HEK293 (cell line): ENCODE measurements at regions not wholly inside any gene's neighbourhood (a gene's known extent, or its start where the extent isn't known, plus 50 kb on each side); places are given as distances from the start of the nearest gene placed in this dataset.

Experiments
- CTCF ChIA-PET: fragments of 350-600 bp; formaldehyde crosslinking; extraction: SDS; loops from one replicate; lab custom pipeline; 2021; ENCODE audit warnings: antibody characterized with exemption; lab: Yijun Ruan, JAX
- POLR2A ChIA-PET: fragments of 300-600 bp; formaldehyde crosslinking; extraction: SDS; loops from one replicate; lab custom pipeline; 2020; ENCODE audit warnings: antibody characterized with exemption, inconsistent platforms; lab: Yijun Ruan, JAX
- H3K27ac ChIP-seq: fragments of 200-500 bp; sonication (Bioruptor generic); 2 replicates; pipeline ENCODE4 v1.5.1; 2014; ENCODE audit warnings: low read depth, low read length, control low read depth, inconsistent platforms; ENCODE audit errors: extremely low read depth
- H3K36me3 ChIP-seq, 2 experiments: fragments of 200-500 bp in 1 of 2; sonication (Bioruptor generic) in 1 of 2; 1 replicate in 1 of 2; 2 replicates in 1 of 2; pipeline ENCODE4 v1.5.1; 2014 to 2017; ENCODE audit warnings: inconsistent platforms in 2 of 2, low read length in 2 of 2; ENCODE audit not compliant: control insufficient read depth in 2 of 2, insufficient read depth in 1 of 2
- H3K4me1 ChIP-seq: fragments of 200-500 bp; sonication (Bioruptor generic); 2 replicates; pipeline ENCODE4 v1.5.1; 2014; ENCODE audit warnings: mild to moderate bottlenecking, low read length, inconsistent platforms; ENCODE audit not compliant: control insufficient read depth, insufficient read depth
- H3K4me3 ChIP-seq: 2 replicates; pipeline ENCODE4 v1.5.1; 2011; ENCODE audit warnings: low read depth, mild to moderate bottlenecking, control low read depth, low read length, moderate library complexity
- H3K9me3 ChIP-seq: fragments of 200-500 bp; sonication (Bioruptor generic); 2 replicates; pipeline ENCODE4 v1.5.1; 2014; ENCODE audit warnings: low read depth, low read length, inconsistent platforms; ENCODE audit not compliant: control insufficient read depth, insufficient read depth
- GLI4 ChIP-seq: fragments of 450-650 bp; formaldehyde crosslinking; IDR thresholded peaks from 2 replicates; pipeline ENCODE4 v1.5.1; 2016; ENCODE audit warnings: missing biosample characterization, missing genetic modification characterization
- GLIS2 ChIP-seq: fragments of 450-650 bp; formaldehyde crosslinking; IDR thresholded peaks from 2 replicates; pipeline ENCODE4 v1.5.1; 2016; ENCODE audit warnings: missing biosample characterization, missing genetic modification characterization
- PBX3 ChIP-seq: sonication (generic); formaldehyde crosslinking; IDR thresholded peaks from 2 replicates; pipeline ENCODE4 v1.8.1; 2022; ENCODE audit warnings: mild to moderate bottlenecking, moderate library complexity, missing genetic modification reagents
- ZFP3 ChIP-seq: fragments of 450-650 bp; formaldehyde crosslinking; IDR thresholded peaks from 2 replicates; pipeline ENCODE4 v1.5.1; 2016; ENCODE audit warnings: low read depth, missing biosample characterization, missing genetic modification characterization
- ZFP69B ChIP-seq: fragments of 450-650 bp; formaldehyde crosslinking; IDR thresholded peaks from 2 replicates; pipeline ENCODE4 v1.5.1; 2016; ENCODE audit warnings: missing biosample characterization, missing genetic modification characterization
- ZNF132 ChIP-seq: fragments of 450-650 bp; formaldehyde crosslinking; IDR thresholded peaks from 2 replicates; pipeline ENCODE4 v1.5.1; 2017; ENCODE audit warnings: missing biosample characterization, missing genetic modification characterization, borderline replicate concordance
- ZNF138 ChIP-seq: fragments of 450-650 bp; formaldehyde crosslinking; IDR thresholded peaks from 2 replicates; pipeline ENCODE4 v1.5.1; 2016; ENCODE audit warnings: missing biosample characterization, missing genetic modification characterization, borderline replicate concordance
- ZNF2 ChIP-seq: fragments of 450-650 bp; formaldehyde crosslinking; IDR thresholded peaks from 2 replicates; pipeline ENCODE4 v1.5.1; 2016; ENCODE audit warnings: missing biosample characterization, missing genetic modification characterization
- ZNF248 ChIP-seq: fragments of 450-650 bp; formaldehyde crosslinking; IDR thresholded peaks from 2 replicates; pipeline ENCODE4 v1.5.1; 2017; ENCODE audit warnings: missing biosample characterization, missing genetic modification characterization
- ZNF530 ChIP-seq: fragments of 450-650 bp; formaldehyde crosslinking; IDR thresholded peaks from 2 replicates; pipeline ENCODE4 v1.5.1; 2016; ENCODE audit warnings: low read depth, missing biosample characterization, missing genetic modification characterization
- ZNF549 ChIP-seq: fragments of 450-650 bp; IDR thresholded peaks from 2 replicates; pipeline ENCODE4 v1.5.1; 2018; ENCODE audit warnings: missing biosample characterization, missing genetic modification characterization, mild to moderate bottlenecking, inconsistent platforms, moderate library complexity
- ZNF624 ChIP-seq: fragments of 450-650 bp; formaldehyde crosslinking; IDR thresholded peaks from 2 replicates; pipeline ENCODE4 v1.5.1; 2017; ENCODE audit warnings: missing biosample characterization, missing genetic modification characterization
- ZNF626 ChIP-seq: fragments of 450-650 bp; sonication (Bioruptor Pico); formaldehyde crosslinking; IDR thresholded peaks from 2 replicates; pipeline ENCODE4 v1.5.1; 2018; ENCODE audit warnings: missing biosample characterization, missing genetic modification characterization, inconsistent platforms
- ZNF639 ChIP-seq: fragments of 450-650 bp; formaldehyde crosslinking; IDR thresholded peaks from 2 replicates; pipeline ENCODE4 v1.5.1; 2016; ENCODE audit warnings: missing biosample characterization, missing genetic modification characterization
- ZNF664 ChIP-seq: fragments of 450-650 bp; formaldehyde crosslinking; IDR thresholded peaks from 2 replicates; pipeline ENCODE4 v1.5.1; 2016; ENCODE audit warnings: missing biosample characterization, missing genetic modification characterization
- ZNF776 ChIP-seq: fragments of 450-650 bp; formaldehyde crosslinking; IDR thresholded peaks from 2 replicates; pipeline ENCODE4 v1.5.0; 2017; ENCODE audit warnings: missing biosample characterization, missing genetic modification characterization, borderline replicate concordance
- ZNF791 ChIP-seq: fragments of 450-650 bp; formaldehyde crosslinking; IDR thresholded peaks from 2 replicates; pipeline ENCODE4 v1.5.1; 2016; ENCODE audit warnings: missing biosample characterization, missing genetic modification characterization
- ZXDB ChIP-seq: fragments of 450-650 bp; formaldehyde crosslinking; IDR thresholded peaks from 2 replicates; pipeline ENCODE4 v1.5.1; 2016; ENCODE audit warnings: missing biosample characterization, missing genetic modification characterization
- TF ChIP-seq, protein P1 (sequence below): fragments of 450-650 bp; formaldehyde crosslinking; IDR thresholded peaks from 2 replicates; pipeline ENCODE4 v1.5.1; 2016; ENCODE audit warnings: missing biosample characterization, missing genetic modification characterization
- TF ChIP-seq, protein P2 (sequence below): fragments of 450-650 bp; formaldehyde crosslinking; IDR thresholded peaks from 2 replicates; pipeline ENCODE4 v1.5.1; 2016; ENCODE audit warnings: missing biosample characterization, missing genetic modification characterization
- TF ChIP-seq, protein P3 (sequence below): fragments of 450-650 bp; formaldehyde crosslinking; IDR thresholded peaks from 2 replicates; pipeline ENCODE4 v1.5.1; 2017; ENCODE audit warnings: missing biosample characterization, missing genetic modification characterization
- TF ChIP-seq, protein P4 (sequence below): fragments of 450-650 bp; formaldehyde crosslinking; IDR thresholded peaks from 2 replicates; pipeline ENCODE4 v1.5.1; 2016; ENCODE audit warnings: missing biosample characterization, missing genetic modification characterization

DNA sequence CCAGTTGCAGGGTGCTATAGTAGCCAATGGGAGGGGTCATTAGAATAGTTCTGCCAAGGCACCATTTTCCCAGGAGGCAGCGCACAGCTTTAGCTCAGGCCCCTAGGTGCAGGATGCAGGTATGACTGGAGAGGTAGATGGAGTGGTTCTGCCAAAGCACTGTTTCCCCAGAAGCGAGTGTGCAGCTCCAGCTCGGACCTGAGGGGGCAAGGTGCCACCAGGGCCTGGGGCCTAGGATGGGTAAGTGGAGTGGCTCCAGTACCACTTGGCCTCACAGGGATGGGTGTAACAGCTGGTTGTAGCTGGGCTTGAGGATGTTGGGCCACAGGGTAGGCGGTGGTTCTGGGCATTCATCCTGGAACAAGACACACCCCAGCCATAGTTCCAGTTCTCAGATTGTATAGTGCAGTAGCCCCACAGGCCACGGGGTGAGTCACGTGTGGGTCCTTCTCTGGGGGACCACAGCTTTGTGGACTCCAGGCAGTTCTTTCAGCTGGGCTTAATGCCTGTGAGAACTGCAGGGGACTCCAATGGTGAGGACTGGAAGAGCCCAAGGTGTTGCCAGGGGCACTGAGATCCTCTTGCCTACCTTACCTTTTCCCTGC, 185.5 kb upstream of the ANKH start:
- ChIA-PET POLR2A (no interaction called here), CTCF (interaction anchor here (1.6 kb wide), 1 partner anchor 49 kb away, joined by 5 read pairs; no protein-coding TSS in a partner anchor)
- H3K36me3 ChIP-seq = no peaks in the 10 kb centered on the region
- no peak overlapping the region for H3K4me3 ChIP-seq
- TF ChIP-seq PBX3 (CRISPR knock-in tag) (no peak), GLI4 (tag by site-specific recombination) (no peak), ZNF639 (tag by site-specific recombination) (no peak), ZNF791 (tag by site-specific recombination) (no peak), ZNF530 (no peak), ZFP3 (tag by site-specific recombination) (no peak)
- H3K27ac ChIP-seq = no peak overlapping the region
- no peaks in the 10 kb centered on the region; the same call in 1 of the 2 replicates for H3K9me3 ChIP-seq
- no peaks in the 10 kb centered on the region for H3K4me1 ChIP-seq

GRCh38 chr5:15044521-15044920, 172.9 kb upstream of the ANKH start:
- TF ChIP-seq ZNF626 (tag by site-specific recombination) (no peak), ZNF138 (no peak), ZNF549 (no peak), ZNF248 (tag by site-specific recombination) (no peak), ZNF664 (tag by site-specific recombination) (no peak), ZNF2 (tag by site-specific recombination) (no peak), ZXDB (tag by site-specific recombination) (no peak), ZNF132 (tag by site-specific recombination) (no peak), ZFP3 (tag by site-specific recombination) (no peak), ZNF776 (tag by site-specific recombination) (no peak), ZFP69B (tag by site-specific recombination) (no peak), GLIS2 (no peak), ZNF624 (tag by site-specific recombination) (no peak)
- TF ChIP-seq, protein P1, sequence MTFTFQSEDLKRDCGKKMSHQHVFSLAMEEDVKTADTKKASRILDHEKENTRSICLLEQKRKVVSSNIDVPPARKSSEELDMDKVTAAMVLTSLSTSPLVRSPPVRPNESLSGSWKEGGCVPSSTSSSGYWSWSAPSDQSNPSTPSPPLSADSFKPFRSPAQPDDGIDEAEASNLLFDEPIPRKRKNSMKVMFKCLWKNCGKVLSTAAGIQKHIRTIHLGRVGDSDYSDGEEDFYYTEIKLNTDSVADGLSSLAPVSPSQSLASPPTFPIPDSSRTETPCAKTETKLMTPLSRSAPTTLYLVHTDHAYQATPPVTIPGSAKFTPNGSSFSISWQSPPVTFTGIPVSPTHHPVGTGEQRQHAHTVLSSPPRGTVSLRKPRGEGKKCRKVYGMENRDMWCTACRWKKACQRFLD (tag by site-specific recombination) = no peak
- TF ChIP-seq, protein P2, sequence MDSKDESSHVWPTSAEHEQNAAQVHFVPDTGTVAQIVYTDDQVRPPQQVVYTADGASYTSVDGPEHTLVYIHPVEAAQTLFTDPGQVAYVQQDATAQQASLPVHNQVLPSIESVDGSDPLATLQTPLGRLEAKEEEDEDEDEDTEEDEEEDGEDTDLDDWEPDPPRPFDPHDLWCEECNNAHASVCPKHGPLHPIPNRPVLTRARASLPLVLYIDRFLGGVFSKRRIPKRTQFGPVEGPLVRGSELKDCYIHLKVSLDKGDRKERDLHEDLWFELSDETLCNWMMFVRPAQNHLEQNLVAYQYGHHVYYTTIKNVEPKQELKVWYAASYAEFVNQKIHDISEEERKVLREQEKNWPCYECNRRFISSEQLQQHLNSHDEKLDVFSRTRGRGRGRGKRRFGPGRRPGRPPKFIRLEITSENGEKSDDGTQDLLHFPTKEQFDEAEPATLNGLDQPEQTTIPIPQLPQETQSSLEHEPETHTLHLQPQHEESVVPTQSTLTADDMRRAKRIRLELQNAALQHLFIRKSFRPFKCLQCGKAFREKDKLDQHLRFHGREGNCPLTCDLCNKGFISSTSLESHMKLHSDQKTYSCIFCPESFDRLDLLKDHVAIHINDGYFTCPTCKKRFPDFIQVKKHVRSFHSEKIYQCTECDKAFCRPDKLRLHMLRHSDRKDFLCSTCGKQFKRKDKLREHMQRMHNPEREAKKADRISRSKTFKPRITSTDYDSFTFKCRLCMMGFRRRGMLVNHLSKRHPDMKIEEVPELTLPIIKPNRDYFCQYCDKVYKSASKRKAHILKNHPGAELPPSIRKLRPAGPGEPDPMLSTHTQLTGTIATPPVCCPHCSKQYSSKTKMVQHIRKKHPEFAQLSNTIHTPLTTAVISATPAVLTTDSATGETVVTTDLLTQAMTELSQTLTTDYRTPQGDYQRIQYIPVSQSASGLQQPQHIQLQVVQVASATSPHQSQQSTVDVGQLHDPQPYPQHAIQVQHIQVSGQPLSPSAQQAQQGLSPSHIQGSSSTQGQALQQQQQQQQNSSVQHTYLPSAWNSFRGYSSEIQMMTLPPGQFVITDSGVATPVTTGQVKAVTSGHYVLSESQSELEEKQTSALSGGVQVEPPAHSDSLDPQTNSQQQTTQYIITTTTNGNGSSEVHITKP (tag by site-specific recombination) = no peak
- TF ChIP-seq, protein P3, sequence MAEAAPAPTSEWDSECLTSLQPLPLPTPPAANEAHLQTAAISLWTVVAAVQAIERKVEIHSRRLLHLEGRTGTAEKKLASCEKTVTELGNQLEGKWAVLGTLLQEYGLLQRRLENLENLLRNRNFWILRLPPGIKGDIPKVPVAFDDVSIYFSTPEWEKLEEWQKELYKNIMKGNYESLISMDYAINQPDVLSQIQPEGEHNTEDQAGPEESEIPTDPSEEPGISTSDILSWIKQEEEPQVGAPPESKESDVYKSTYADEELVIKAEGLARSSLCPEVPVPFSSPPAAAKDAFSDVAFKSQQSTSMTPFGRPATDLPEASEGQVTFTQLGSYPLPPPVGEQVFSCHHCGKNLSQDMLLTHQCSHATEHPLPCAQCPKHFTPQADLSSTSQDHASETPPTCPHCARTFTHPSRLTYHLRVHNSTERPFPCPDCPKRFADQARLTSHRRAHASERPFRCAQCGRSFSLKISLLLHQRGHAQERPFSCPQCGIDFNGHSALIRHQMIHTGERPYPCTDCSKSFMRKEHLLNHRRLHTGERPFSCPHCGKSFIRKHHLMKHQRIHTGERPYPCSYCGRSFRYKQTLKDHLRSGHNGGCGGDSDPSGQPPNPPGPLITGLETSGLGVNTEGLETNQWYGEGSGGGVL = no peak
- TF ChIP-seq, protein P4, sequence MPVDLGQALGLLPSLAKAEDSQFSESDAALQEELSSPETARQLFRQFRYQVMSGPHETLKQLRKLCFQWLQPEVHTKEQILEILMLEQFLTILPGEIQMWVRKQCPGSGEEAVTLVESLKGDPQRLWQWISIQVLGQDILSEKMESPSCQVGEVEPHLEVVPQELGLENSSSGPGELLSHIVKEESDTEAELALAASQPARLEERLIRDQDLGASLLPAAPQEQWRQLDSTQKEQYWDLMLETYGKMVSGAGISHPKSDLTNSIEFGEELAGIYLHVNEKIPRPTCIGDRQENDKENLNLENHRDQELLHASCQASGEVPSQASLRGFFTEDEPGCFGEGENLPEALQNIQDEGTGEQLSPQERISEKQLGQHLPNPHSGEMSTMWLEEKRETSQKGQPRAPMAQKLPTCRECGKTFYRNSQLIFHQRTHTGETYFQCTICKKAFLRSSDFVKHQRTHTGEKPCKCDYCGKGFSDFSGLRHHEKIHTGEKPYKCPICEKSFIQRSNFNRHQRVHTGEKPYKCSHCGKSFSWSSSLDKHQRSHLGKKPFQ (tag by site-specific recombination) = no peak
- TF ChIP-seq, all 188 proteins: peak for 0
- H3K27ac ChIP-seq = no peak overlapping the region
- H3K9me3 ChIP-seq = no peaks in the 10 kb centered on the region
- POLR2A ChIA-PET = no interaction called here
- no peak overlapping the region for H3K4me3 ChIP-seq
- no peaks in the 10 kb centered on the region for H3K4me1 ChIP-seq
- no peaks in the 10 kb centered on the region for H3K36me3 ChIP-seq
- CTCF ChIA-PET = interaction anchor here (0.6 kb wide), 1 partner anchor 20 kb away, joined by 3 read pairs; no protein-coding TSS in a partner anchor
